ENCODE measurements at regions not wholly inside any gene's neighbourhood (a gene's known extent, or its start where the extent isn't known, plus 50 kb on each side); places are given as distances from the start of the nearest gene placed in this dataset.

DNA sequence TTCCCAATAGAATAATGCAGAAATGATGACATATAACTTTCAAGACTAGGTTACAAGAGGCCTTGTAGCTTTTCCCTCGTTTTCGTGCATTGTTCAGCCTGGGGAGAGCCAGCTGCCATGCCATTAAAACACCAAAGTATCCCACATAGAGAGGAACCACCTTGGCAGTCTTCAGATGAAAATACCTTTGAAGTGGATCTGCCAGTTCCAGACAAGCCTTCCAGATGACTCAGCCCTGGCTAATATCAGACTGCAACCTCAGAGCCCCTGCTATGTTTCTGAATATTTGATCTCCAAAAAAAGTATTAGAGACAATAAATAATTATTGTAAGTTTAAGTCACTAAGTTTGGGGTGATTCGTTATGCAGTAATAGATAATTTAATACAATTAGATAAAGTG is 294.3 kb upstream of the GBE1 start:
- TF ChIP-seq CTCF (IDR thresholded peaks at IDR 0.05) (no peak), POLR2A (IDR thresholded peaks at IDR 0.05) (no peak)

All from Peyer's patch (tissue), 4 donors.